ENCODE measurements at regions not wholly inside any gene's neighbourhood (a gene's known extent, or its start where the extent isn't known, plus 50 kb on each side); places are given as distances from the start of the nearest gene placed in this dataset.

- DNase-seq (ENCODE audit: low spot score) (no peak), ATAC-seq (no peak)
- Mint-ChIP-seq H3K9me3 (no peaks in the 10 kb centered on the region), H3K4me1 (ENCODE audit: low read depth in 2 of 2) (peaks cover 15 to 17% of the 10 kb centered on the region in 2 donors), H3K27ac (no peak overlapping the region), H3K4me3 (no peak overlapping the region), H3K36me3 (no peaks in the 10 kb centered on the region), H3K27me3 (peaks cover 0 to 3% of the 10 kb centered on the region in 2 donors)
Observed at GRCh38 chr15:89395031-89395430, 60.4 kb upstream of the POLG start.

- no peak for ATAC-seq
- H3K27ac Mint-ChIP-seq: peak overlapping the region in 1 of 2 donors; percentile 2
- H3K4me3 Mint-ChIP-seq: no peak overlapping the region
- DNase-seq (ENCODE audit: low spot score): no peak
- H3K36me3 Mint-ChIP-seq: no peaks in the 10 kb centered on the region
- H3K27me3 Mint-ChIP-seq: peaks cover 0 to 3% of the 10 kb centered on the region in 2 donors
- peaks cover 15 to 17% of the 10 kb centered on the region in 2 donors for H3K4me1 Mint-ChIP-seq (ENCODE audit: low read depth in 2 of 2)
- no peaks in the 10 kb centered on the region for H3K9me3 Mint-ChIP-seq
Observed at GRCh38 chr15:89393056-89393455, 58.4 kb upstream of the POLG start.

DNA sequence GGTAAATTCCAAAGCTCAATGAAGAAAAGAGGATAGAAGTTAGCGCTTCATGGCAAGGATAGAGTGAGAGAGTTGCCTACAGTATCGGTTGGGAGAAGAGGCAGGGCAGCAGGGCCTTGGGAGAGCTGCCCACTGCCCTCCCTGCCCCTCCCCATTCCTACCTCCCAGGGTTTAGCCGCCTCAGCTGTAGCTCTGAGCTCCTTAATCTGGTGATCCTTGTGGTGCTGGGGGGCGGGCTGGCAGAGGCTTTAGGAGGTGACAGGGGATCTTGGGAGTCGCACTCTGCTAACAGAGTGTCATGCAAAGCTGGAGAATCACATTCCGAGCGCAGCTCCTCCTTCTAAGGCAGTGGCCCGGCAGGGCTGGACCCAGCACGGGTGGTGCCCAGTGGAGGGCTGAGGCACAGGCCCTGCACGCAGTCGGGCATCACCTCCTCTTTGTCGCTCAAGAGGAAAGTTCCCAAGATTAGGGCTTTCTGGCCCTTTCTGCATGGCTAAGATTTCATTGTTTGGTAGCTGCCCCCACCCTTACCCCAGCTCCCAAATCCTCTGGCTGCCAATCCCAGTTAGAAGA is 57.1 kb upstream of the POLG start:
- Mint-ChIP-seq H3K4me3 (no peak overlapping the region), H3K36me3 (no peaks in the 10 kb centered on the region), H3K9me3 (no peaks in the 10 kb centered on the region), H3K4me1 (ENCODE audit: low read depth in 2 of 2) (peaks cover 11 to 15% of the 10 kb centered on the region in 2 donors), H3K27me3 (peaks cover 0 to 3% of the 10 kb centered on the region in 2 donors), H3K27ac (peak overlapping the region in 1 of 2 donors; percentile 27)
- DNase-seq (ENCODE audit: low spot score): no peak
- no peak for ATAC-seq

GRCh38 chr15:89389841-89390603 is 55.4 kb upstream of the POLG start:
- DNase-seq (ENCODE audit: low spot score): no peak
- no peak overlapping the region for H3K4me3 Mint-ChIP-seq
- H3K9me3 Mint-ChIP-seq: no peaks in the 10 kb centered on the region
- H3K4me1 Mint-ChIP-seq (ENCODE audit: low read depth in 2 of 2): peaks cover 0 to 3% of the 10 kb centered on the region in 2 donors
- no peak for ATAC-seq
- no peaks in the 10 kb centered on the region for H3K36me3 Mint-ChIP-seq
- H3K27ac Mint-ChIP-seq: no peak overlapping the region
- peaks cover 0 to 3% of the 10 kb centered on the region in 2 donors for H3K27me3 Mint-ChIP-seq

GRCh38 chr15:89387140-89387903 is 52.7 kb upstream of the POLG start:
- no peaks in the 10 kb centered on the region for H3K9me3 Mint-ChIP-seq

DNA sequence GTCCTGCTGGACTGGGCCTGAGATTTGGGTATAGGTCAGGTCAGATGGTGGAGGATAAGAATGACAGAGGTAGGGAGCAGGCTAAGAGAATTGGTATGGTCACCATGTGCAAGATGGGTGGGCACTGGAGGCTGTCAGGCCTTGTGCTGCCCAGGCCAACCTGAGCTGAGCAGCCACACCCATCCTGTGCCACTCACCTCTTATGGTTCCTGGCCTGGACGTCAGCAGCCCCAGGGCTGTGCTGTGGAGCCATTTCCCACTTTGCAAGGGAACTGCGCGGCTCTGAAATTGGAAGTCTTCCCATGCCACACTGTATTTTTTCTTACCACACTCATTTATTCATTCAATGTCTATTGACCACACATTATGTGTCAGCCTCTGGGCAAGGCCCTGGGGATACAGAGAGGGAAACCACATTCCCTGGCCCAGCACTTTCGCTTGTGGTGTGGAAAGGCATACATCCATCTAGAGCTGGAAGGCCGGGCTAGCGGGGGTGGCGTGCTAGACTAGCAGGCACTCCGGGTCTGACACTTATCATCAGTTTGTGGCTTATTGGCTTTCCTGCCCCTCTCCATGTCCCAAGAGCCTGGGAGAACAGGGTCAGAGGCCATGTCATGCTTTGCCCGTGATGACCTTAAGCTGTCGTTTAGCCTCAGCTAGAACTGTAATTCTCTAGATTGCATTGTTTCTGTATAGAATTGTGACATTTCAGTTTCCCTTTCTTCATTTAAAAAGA is 51.1 kb upstream of the POLG start:
- ATAC-seq (peak in 1 of 2 donors; percentile 34), DNase-seq (ENCODE audit: low spot score) (no peak)
- peaks cover 0 to 10% of the 10 kb centered on the region in 2 donors for H3K27me3 Mint-ChIP-seq
- no peaks in the 10 kb centered on the region for H3K9me3 Mint-ChIP-seq
- H3K36me3 Mint-ChIP-seq: no peaks in the 10 kb centered on the region
- H3K4me1 Mint-ChIP-seq (ENCODE audit: low read depth in 2 of 2): peaks cover 0 to 2% of the 10 kb centered on the region in 2 donors
- H3K4me3 Mint-ChIP-seq: no peak overlapping the region
- no peak overlapping the region for H3K27ac Mint-ChIP-seq

More at GRCh38 chr15:89387140-89387903, 52.7 kb upstream of the POLG start:
- Mint-ChIP-seq H3K27ac (no peak overlapping the region), H3K4me1 (ENCODE audit: low read depth in 2 of 2) (peaks cover 0 to 3% of the 10 kb centered on the region in 2 donors), H3K27me3 (peaks cover 0 to 3% of the 10 kb centered on the region in 2 donors), H3K4me3 (no peak overlapping the region), H3K36me3 (no peaks in the 10 kb centered on the region)
- ATAC-seq (no peak), DNase-seq (ENCODE audit: low spot score) (no peak)
